Stimulated activated CD4-positive, alpha-beta T cell treated with anti-CD3 and anti-CD28 coated beads, Interleukin-12 subunit alpha, Interleukin-12 subunit beta, amount 100 ng/mL, for 24 hours (primary cell): ENCODE measurements at regions not wholly inside any gene's neighbourhood (a gene's known extent, or its start where the extent isn't known, plus 50 kb on each side); places are given as distances from the start of the nearest gene placed in this dataset.
"Not testable (repeated sequence)": the region's sequence is repeated elsewhere in the genome, so short reads cannot be mapped to it uniquely, and the experiment has no call there.

Experiments used
- DNase-seq, 2 experiments: peaks; one replicate each; pipeline ENCODE4 v3.0.0-alpha.2; 2020; ENCODE audit warnings: low read depth in 2 of 2

DNA sequence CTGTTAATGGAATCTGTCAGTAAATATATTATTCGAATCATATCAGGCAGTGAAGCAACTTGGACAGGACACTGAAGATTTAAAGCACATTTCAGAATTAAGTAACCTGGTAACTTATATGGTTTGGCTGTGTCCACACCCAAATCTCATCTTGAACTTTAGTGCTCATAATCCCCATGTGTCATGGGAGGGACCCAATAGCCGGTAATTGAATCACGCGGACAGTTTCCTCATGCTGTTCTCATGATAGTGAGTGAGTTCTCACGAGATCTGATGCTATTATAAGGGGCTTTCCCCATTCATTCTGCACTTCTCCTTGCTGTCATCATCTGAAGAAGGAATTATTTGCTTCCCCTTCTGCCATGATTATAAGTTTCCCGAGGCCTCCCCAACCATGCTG, 83.2 kb upstream of the COL1A2 start:
- no peak for DNase-seq

GRCh38 chr7:94313926-94314325, 80.8 kb upstream of the COL1A2 start:
- DNase-seq = no peak

GRCh38 chr7:94314413-94315410, 80.0 kb upstream of the COL1A2 start:
- DNase-seq = no peak

DNA sequence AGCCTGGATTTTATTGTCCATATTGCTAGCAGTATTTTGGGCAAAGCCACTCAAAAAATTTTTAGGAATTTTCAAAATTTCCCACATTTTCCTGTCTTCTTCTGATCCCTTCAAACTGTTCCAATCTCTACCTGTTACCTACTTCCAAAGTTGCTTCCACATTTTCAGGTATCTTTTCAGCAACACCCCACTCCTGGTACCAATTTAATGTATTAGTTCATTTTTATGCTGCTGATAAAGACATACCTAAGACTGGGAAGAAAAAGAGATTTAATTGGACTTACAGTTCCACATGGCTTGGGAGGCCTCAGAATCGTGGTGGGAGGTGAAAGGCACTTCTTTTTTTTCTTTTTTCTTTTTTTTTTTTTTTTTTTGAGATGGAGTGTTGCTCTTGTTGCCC, 73.6 kb upstream of the COL1A2 start:
- DNase-seq = not testable (repeated sequence)

GRCh38 chr7:94323844-94324243, 70.9 kb upstream of the COL1A2 start:
- DNase-seq = no peak

GRCh38 chr7:94324380-94325121, 70.1 kb upstream of the COL1A2 start:
- no peak for DNase-seq

DNA sequence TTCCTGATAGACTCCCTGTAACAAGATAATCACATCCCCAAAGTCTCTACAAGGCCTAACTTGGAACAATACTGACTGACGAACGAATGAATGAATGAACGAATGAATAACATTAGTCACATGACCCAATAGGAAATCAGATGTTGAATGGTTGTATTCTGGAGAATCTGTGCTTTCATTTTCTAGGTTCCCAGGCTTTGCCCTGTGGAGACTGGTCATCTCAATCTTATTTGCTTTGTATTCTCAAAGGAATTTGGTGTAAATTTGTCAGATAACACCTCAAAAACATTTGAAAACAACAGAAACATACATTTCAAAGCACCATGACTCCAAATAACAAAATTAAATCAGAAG, 69.6 kb upstream of the COL1A2 start:
- DNase-seq = no peak

- no peak for DNase-seq
Measured at GRCh38 chr7:94330269-94331020, 64.2 kb upstream of the COL1A2 start.

GRCh38 chr7:94332571-94332970, 62.1 kb upstream of the COL1A2 start:
- no peak for DNase-seq

DNA sequence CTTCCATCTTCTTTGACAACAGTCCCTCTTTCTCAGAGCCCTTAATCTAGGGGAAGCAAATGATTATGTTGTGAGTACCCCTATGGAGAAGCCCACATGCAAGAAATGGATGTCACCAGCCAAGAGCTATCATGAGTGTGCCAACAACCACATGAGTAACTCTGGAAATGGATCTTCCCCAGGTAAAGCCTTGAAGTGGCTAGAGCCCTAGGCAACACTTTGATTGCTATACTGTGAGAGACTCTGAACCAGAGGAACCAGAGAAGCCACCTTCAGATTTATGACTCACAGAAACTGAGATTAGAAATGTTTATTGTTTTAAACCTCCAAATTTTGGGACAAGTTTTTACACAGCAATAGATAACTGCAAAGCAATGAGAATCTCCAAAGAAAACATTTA, 60.9 kb upstream of the COL1A2 start:
- no peak for DNase-seq

GRCh38 chr7:94335586-94335985, 59.1 kb upstream of the COL1A2 start:
- no peak for DNase-seq

GRCh38 chr7:94336009-94336408, 58.7 kb upstream of the COL1A2 start:
- no peak for DNase-seq

GRCh38 chr7:94338921-94339371, 55.7 kb upstream of the COL1A2 start:
- DNase-seq = no peak

DNA sequence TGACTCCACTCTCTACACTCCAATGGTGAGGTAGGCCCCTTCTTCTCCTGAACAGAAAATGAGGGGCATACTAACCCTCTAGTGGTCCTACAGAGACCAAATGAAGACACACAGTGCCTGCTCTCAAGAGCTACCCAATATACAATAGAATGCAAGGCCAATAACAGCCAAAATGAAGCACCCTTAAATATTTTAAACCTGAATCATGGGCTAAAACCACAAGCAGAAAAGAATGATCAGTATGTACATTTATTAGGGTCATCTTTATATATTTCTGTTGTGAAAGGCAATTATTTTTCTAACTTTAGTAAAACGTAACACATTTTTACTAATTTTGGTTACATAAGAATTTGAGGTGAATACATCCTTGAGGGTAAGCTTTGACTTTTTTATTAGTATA, 49.9 kb upstream of the COL1A2 start:
- DNase-seq = no peak
